IgD-negative memory B cell (primary cell): ENCODE measurements at regions not wholly inside any gene's neighbourhood (a gene's known extent, or its start where the extent isn't known, plus 50 kb on each side); places are given as distances from the start of the nearest gene placed in this dataset.
"Not testable (repeated sequence)": the region's sequence is repeated elsewhere in the genome, so short reads cannot be mapped to it uniquely, and the experiment has no call there.

Source experiments
- H3K27ac Mint-ChIP-seq, 3 donors: one replicate each; pipeline ENCODE4 v1.8.0; 2020 to 2022; ENCODE audit warnings: mild to moderate bottlenecking in 3 of 3, mixed read lengths in 3 of 3, moderate library complexity in 1 of 3
- H3K27me3 Mint-ChIP-seq: one replicate; pipeline ENCODE4 v1.8.0; 2021; ENCODE audit warnings: mixed read lengths
- H3K36me3 Mint-ChIP-seq: one replicate; pipeline ENCODE4 v1.8.0; 2020; ENCODE audit warnings: mild to moderate bottlenecking, mixed read lengths
- H3K4me1 Mint-ChIP-seq, 3 donors: one replicate each; pipeline ENCODE4 v1.8.0; 2020 to 2022; ENCODE audit warnings: mixed read lengths in 3 of 3, mild to moderate bottlenecking in 1 of 3
- H3K4me3 Mint-ChIP-seq, 4 donors: one replicate each; pipeline ENCODE4 v1.8.0; 2020 to 2022; ENCODE audit warnings: mild to moderate bottlenecking in 4 of 4, mixed read lengths in 4 of 4, moderate library complexity in 3 of 4
- H3K9me3 Mint-ChIP-seq, 3 donors: one replicate each; pipeline ENCODE4 v1.8.0; 2020 to 2021; ENCODE audit warnings: mixed read lengths in 3 of 3, mild to moderate bottlenecking in 1 of 3

GRCh38 chr15:31606194-31606669 is 279.6 kb downstream of the KLF13 start:
- Mint-ChIP-seq H3K9me3 (peaks cover 0 to 6% (median 4%) of the 10 kb centered on the region in 3 donors), H3K36me3 (peaks cover 1% of the 10 kb centered on the region), H3K4me3 (no peak overlapping the region), H3K27ac (no peak overlapping the region), H3K27me3 (peaks cover 10% of the 10 kb centered on the region), H3K4me1 (no peaks in the 10 kb centered on the region)

- Mint-ChIP-seq H3K9me3 (peaks cover 0 to 6% (median 4%) of the 10 kb centered on the region in 3 donors), H3K36me3 (peaks cover 1% of the 10 kb centered on the region)
Measured at GRCh38 chr15:31606931-31607497, 280.4 kb downstream of the KLF13 start.

GRCh38 chr15:31607656-31608055 is 281.0 kb downstream of the KLF13 start:
- H3K27ac Mint-ChIP-seq: no peak overlapping the region
- peaks cover 1% of the 10 kb centered on the region for H3K36me3 Mint-ChIP-seq
- H3K9me3 Mint-ChIP-seq: peaks cover 1 to 6% (median 4%) of the 10 kb centered on the region in 3 donors
- peaks cover 10% of the 10 kb centered on the region for H3K27me3 Mint-ChIP-seq
- H3K4me1 Mint-ChIP-seq: no peaks in the 10 kb centered on the region
- no peak overlapping the region for H3K4me3 Mint-ChIP-seq

More at GRCh38 chr15:31606931-31607497, 280.4 kb downstream of the KLF13 start:
- peaks cover 10% of the 10 kb centered on the region for H3K27me3 Mint-ChIP-seq
- H3K4me3 Mint-ChIP-seq: no peak overlapping the region
- no peaks in the 10 kb centered on the region for H3K4me1 Mint-ChIP-seq
- H3K27ac Mint-ChIP-seq: no peak overlapping the region

DNA sequence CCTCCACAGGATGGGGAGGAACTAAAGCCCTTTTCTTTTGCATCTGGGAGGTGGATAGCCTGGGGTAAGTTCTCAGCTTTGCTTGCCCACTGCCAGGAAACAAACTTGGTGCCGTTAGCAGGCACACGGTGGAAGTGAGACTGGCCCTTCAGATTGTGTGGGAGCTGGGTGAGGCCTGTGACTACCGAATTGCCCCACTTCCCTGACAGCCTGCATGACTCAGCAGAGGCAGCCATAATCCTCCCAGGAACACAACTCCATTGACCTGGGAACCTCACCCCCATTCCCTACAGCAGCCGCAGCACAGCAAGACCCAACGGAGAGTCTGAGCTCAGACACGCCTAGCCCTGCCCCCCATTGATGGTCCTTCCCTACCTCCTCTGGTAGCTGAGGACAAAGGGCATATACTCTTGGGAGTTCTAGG is 282.6 kb downstream of the KLF13 start:
- Mint-ChIP-seq H3K27ac (no peak overlapping the region), H3K4me1 (no peaks in the 10 kb centered on the region), H3K9me3 (peaks cover 0 to 4% (median 0%) of the 10 kb centered on the region in 3 donors), H3K4me3 (no peak overlapping the region), H3K36me3 (peaks cover 1% of the 10 kb centered on the region), H3K27me3 (peaks cover 8% of the 10 kb centered on the region)

- H3K9me3 Mint-ChIP-seq: peaks cover 0 to 4% (median 0%) of the 10 kb centered on the region in 3 donors
- peaks cover 8% of the 10 kb centered on the region for H3K27me3 Mint-ChIP-seq
- peaks cover 1% of the 10 kb centered on the region for H3K36me3 Mint-ChIP-seq
- no peaks in the 10 kb centered on the region for H3K4me1 Mint-ChIP-seq
- H3K4me3 Mint-ChIP-seq: no peak overlapping the region
- no peak overlapping the region for H3K27ac Mint-ChIP-seq
Measured at GRCh38 chr15:31609906-31610305, 283.3 kb downstream of the KLF13 start.

DNA sequence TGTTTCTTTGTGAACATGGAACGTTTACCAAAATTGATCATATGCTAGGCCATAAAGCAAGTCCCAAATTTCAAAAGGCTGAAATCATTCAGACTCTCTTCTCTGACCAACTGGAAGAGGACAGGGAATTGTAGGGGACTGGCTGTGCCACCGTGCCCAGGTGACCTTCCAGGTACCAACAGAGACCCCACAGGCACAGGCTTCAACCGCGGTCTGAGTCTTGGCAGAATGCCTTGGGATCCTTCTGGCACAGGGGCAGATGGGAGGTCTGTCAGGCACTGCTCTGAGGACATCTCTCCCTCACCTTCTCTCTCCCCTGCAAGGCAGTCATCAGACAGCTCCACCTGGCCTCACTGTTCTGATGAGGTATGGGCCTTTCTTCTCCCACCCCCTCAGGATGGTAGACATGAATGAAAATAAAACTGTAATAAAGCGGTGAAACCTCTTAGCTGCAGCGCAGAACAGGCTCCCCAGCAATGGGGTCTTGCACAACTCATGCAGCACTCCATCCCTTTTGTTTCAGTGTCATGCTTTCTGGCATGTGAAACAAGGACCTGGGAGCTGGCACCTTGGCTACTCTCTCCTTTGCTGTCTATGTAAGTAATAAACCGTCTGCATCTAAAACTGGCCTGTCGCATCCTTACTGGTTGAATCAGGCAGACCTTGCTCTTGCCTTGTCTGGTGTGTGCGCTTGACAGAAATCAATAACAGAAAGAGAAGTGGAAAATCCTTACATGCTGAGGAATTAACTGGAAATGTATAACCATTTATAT is 289.2 kb downstream of the KLF13 start:
- H3K4me3 Mint-ChIP-seq: no peak overlapping the region
- H3K27me3 Mint-ChIP-seq: peaks cover 2% of the 10 kb centered on the region
- H3K27ac Mint-ChIP-seq: no peak overlapping the region
- H3K9me3 Mint-ChIP-seq: peaks cover 2 to 4% (median 4%) of the 10 kb centered on the region in 3 donors
- no peaks in the 10 kb centered on the region for H3K4me1 Mint-ChIP-seq
- H3K36me3 Mint-ChIP-seq: no peaks in the 10 kb centered on the region

GRCh38 chr15:31623297-31623696 is 296.7 kb downstream of the KLF13 start:
- not testable (repeated sequence) for H3K36me3 Mint-ChIP-seq, H3K27me3 Mint-ChIP-seq, H3K4me1 Mint-ChIP-seq, H3K27ac Mint-ChIP-seq, H3K9me3 Mint-ChIP-seq, H3K4me3 Mint-ChIP-seq

GRCh38 chr15:31624115-31624514 is 297.5 kb downstream of the KLF13 start:
- H3K9me3 Mint-ChIP-seq, H3K4me1 Mint-ChIP-seq, H3K4me3 Mint-ChIP-seq, H3K27me3 Mint-ChIP-seq, H3K27ac Mint-ChIP-seq, H3K36me3 Mint-ChIP-seq: not testable (repeated sequence)

- H3K36me3 Mint-ChIP-seq, H3K4me1 Mint-ChIP-seq, H3K4me3 Mint-ChIP-seq, H3K27ac Mint-ChIP-seq, H3K9me3 Mint-ChIP-seq: not testable (repeated sequence)
- peaks cover 19% of the 10 kb centered on the region for H3K27me3 Mint-ChIP-seq
Measured at GRCh38 chr15:31635715-31636114, 309.1 kb downstream of the KLF13 start.

- H3K27me3 Mint-ChIP-seq: peaks cover 20% of the 10 kb centered on the region
- not testable (repeated sequence) for H3K9me3 Mint-ChIP-seq, H3K36me3 Mint-ChIP-seq, H3K27ac Mint-ChIP-seq, H3K4me3 Mint-ChIP-seq, H3K4me1 Mint-ChIP-seq
Measured at GRCh38 chr15:31636911-31637310, 310.3 kb downstream of the KLF13 start.

DNA sequence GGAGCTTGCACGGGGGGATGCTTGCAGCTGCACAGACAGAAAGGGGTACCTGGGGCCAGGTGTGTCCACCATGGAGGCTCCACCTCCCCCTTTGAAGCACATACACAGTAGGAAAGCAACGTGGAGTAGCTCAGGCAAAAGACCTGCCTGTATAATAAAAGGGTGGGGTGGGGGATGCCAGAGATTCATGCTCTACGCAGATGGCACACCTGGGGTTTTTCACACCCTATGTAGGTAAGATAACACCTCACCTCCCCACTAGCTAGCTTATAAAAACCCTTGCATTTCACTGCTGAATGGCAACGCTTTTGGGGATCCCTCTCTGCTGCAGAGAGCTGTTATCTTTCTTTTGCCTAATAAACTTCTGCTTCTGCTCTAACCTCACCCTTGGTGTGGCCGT is 317.3 kb downstream of the KLF13 start:
- H3K4me1 Mint-ChIP-seq, H3K9me3 Mint-ChIP-seq, H3K4me3 Mint-ChIP-seq, H3K36me3 Mint-ChIP-seq, H3K27ac Mint-ChIP-seq: not testable (repeated sequence)
- H3K27me3 Mint-ChIP-seq: peaks cover 18% of the 10 kb centered on the region

GRCh38 chr15:31644761-31645160 is 318.1 kb downstream of the KLF13 start:
- not testable (repeated sequence) for H3K27ac Mint-ChIP-seq, H3K4me1 Mint-ChIP-seq, H3K4me3 Mint-ChIP-seq, H3K36me3 Mint-ChIP-seq, H3K9me3 Mint-ChIP-seq
- H3K27me3 Mint-ChIP-seq: peaks cover 22% of the 10 kb centered on the region

DNA sequence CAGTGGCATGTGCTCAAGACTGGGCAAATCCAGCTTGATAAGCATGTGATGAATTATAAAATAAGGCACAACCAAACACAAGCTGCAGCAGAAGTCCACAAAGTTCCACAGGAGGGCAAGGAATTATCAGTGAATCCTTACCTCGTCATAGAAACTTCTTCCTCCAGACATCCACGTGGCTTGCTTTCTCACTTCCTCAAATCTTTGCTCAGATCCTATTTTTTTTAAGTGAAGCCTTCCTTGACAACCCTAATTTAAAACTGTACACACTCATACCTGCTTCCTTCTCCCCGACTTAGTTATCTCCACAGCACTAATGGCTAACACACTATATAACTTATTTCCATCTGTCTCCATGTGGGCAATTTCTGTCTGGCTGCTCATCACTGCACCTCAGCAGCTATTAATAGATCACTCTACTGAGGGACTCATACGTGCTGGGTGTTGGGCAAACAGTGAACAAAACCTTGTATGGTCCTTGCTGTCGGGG is 320.7 kb downstream of the KLF13 start:
- H3K27me3 Mint-ChIP-seq: peaks cover 18% of the 10 kb centered on the region
- H3K9me3 Mint-ChIP-seq, H3K27ac Mint-ChIP-seq, H3K36me3 Mint-ChIP-seq, H3K4me3 Mint-ChIP-seq, H3K4me1 Mint-ChIP-seq: not testable (repeated sequence)

- H3K4me3 Mint-ChIP-seq, H3K9me3 Mint-ChIP-seq, H3K27ac Mint-ChIP-seq, H3K4me1 Mint-ChIP-seq, H3K36me3 Mint-ChIP-seq: not testable (repeated sequence)
- H3K27me3 Mint-ChIP-seq: peaks cover 18% of the 10 kb centered on the region
Measured at GRCh38 chr15:31649634-31650033, 323.0 kb downstream of the KLF13 start.

DNA sequence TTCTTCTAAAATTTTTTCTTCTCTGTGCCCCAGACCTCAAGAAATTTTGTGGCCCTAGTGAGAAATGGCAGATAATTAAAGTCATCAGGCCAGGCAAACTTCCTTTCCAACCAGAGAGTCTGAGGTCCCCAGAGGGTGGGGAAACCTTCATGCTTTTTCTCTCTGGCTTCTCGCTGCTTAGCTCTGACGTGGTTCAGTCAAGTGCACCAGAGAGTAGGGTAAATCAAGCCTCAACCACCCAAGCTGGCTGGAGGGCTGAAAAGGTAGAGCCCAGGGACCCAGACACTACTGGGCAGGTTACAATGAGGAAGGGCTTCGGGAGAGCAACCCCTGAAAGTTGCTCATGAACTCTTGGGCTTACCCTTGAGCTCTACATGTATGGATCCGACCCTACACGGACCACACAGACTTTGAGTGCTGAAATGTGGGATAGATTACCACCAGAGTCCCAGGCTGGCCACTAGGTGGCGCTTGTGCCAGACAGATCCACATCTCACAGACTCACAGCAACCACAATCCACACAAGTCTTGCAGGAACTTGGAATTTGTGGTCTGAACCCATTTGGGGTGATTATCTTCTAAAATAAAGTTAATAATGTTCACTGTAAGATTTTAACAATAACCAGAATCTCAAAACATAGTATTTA is 323.5 kb downstream of the KLF13 start:
- not testable (repeated sequence) for H3K27ac Mint-ChIP-seq, H3K9me3 Mint-ChIP-seq, H3K4me1 Mint-ChIP-seq, H3K4me3 Mint-ChIP-seq, H3K36me3 Mint-ChIP-seq
- peaks cover 17% of the 10 kb centered on the region for H3K27me3 Mint-ChIP-seq

GRCh38 chr15:31656915-31657314 is 330.3 kb downstream of the KLF13 start:
- not testable (repeated sequence) for H3K36me3 Mint-ChIP-seq, H3K4me1 Mint-ChIP-seq, H3K27me3 Mint-ChIP-seq, H3K4me3 Mint-ChIP-seq, H3K27ac Mint-ChIP-seq, H3K9me3 Mint-ChIP-seq
